ENCODE measurements at regions not wholly inside any gene's neighbourhood (a gene's known extent, or its start where the extent isn't known, plus 50 kb on each side); places are given as distances from the start of the nearest gene placed in this dataset.
"Not testable (repeated sequence)": the region's sequence is repeated elsewhere in the genome, so short reads cannot be mapped to it uniquely, and the experiment has no call there.

GRCh38 chr2:236369661-236370062 is 105.5 kb upstream of the ASB18 start:
- DNase-seq (ENCODE audit: low read depth in 2 of 3, low spot score in 2 of 3), result no peak

- no peak for DNase-seq (ENCODE audit: low read depth in 2 of 3, low spot score in 2 of 3)
Observed at GRCh38 chr2:236370847-236371409, 106.7 kb upstream of the ASB18 start.

- DNase-seq (ENCODE audit: low read depth in 2 of 3, low spot score in 2 of 3), result no peak
Observed at GRCh38 chr2:236375973-236376476, 111.8 kb upstream of the ASB18 start.

GRCh38 chr2:236376566-236377244 is 112.5 kb upstream of the ASB18 start:
- no peak for DNase-seq (ENCODE audit: low read depth in 2 of 3, low spot score in 2 of 3)

GRCh38 chr2:236380051-236380612 is 115.9 kb upstream of the ASB18 start:
- DNase-seq (ENCODE audit: low read depth in 2 of 3, low spot score in 2 of 3), result no peak

GRCh38 chr2:236381253-236381652 is 117.0 kb upstream of the ASB18 start:
- not testable (repeated sequence) for DNase-seq (ENCODE audit: low read depth in 2 of 3, low spot score in 2 of 3)

GRCh38 chr2:236389284-236390216 is 125.3 kb upstream of the ASB18 start:
- DNase-seq (ENCODE audit: low read depth in 2 of 3, low spot score in 2 of 3), result not testable (repeated sequence)

- DNase-seq (ENCODE audit: low read depth in 2 of 3, low spot score in 2 of 3), result no peak
Observed at GRCh38 chr2:236393101-236393500, 128.9 kb upstream of the ASB18 start.

GRCh38 chr2:236393581-236393980 is 129.4 kb upstream of the ASB18 start:
- DNase-seq (ENCODE audit: low read depth in 2 of 3, low spot score in 2 of 3), result no peak

- DNase-seq (ENCODE audit: low read depth in 2 of 3, low spot score in 2 of 3), result no peak
Observed at GRCh38 chr2:236394571-236394970, 130.4 kb upstream of the ASB18 start.

GRCh38 chr2:236395067-236395466 is 130.9 kb upstream of the ASB18 start:
- DNase-seq (ENCODE audit: low read depth in 2 of 3, low spot score in 2 of 3), result no peak

- no peak for DNase-seq (ENCODE audit: low read depth in 2 of 3, low spot score in 2 of 3)
Observed at GRCh38 chr2:236396818-236397350, 132.7 kb upstream of the ASB18 start.

- no peak for DNase-seq (ENCODE audit: low read depth in 2 of 3, low spot score in 2 of 3)
Observed at GRCh38 chr2:236397681-236398080, 133.5 kb upstream of the ASB18 start.

- no peak for DNase-seq (ENCODE audit: low read depth in 2 of 3, low spot score in 2 of 3)
Observed at GRCh38 chr2:236399409-236399808, 135.2 kb upstream of the ASB18 start.

- DNase-seq (ENCODE audit: low read depth in 2 of 3, low spot score in 2 of 3), result no peak
Observed at GRCh38 chr2:236400046-236400574, 135.9 kb upstream of the ASB18 start.

- DNase-seq (ENCODE audit: low read depth in 2 of 3, low spot score in 2 of 3), result no peak
Observed at GRCh38 chr2:236400594-236401360, 136.6 kb upstream of the ASB18 start.

GRCh38 chr2:236402033-236402790 is 138.0 kb upstream of the ASB18 start:
- no peak for DNase-seq (ENCODE audit: low read depth in 2 of 3, low spot score in 2 of 3)

- DNase-seq (ENCODE audit: low read depth in 2 of 3, low spot score in 2 of 3), result no peak
Observed at GRCh38 chr2:236403125-236403524, 138.9 kb upstream of the ASB18 start.

- DNase-seq (ENCODE audit: low read depth in 2 of 3, low spot score in 2 of 3), result no peak
Observed at GRCh38 chr2:236403811-236404210, 139.6 kb upstream of the ASB18 start.

All from activated CD8-positive, alpha-beta memory T cell treated with anti-CD3 and anti-CD28 coated beads for 48 hours (primary cell).